Psoas muscle (tissue), 7 donors: ENCODE measurements at regions not wholly inside any gene's neighbourhood (a gene's known extent, or its start where the extent isn't known, plus 50 kb on each side); places are given as distances from the start of the nearest gene placed in this dataset.
"Not testable (repeated sequence)": the region's sequence is repeated elsewhere in the genome, so short reads cannot be mapped to it uniquely, and the experiment has no call there.

Experiments used
- ATAC-seq, 4 donors: fragments of 200-7000 bp; cut with Tn5 transposase; one replicate each; pipeline ENCODE4 v1.9.1; 2020; ENCODE audit warnings: moderate library complexity in 3 of 4, mild to moderate bottlenecking in 2 of 4
- DNase-seq, 2 donors: peaks; one replicate each; pipeline ENCODE4 v3.0.0-alpha.2; 2020
- H3K27ac ChIP-seq: fragments of 200-600 bp; one replicate; pipeline ENCODE4 v1.8.0; 2022
- H3K27me3 ChIP-seq, 3 donors: fragments of 200-600 bp in 1 of 3; one replicate each; pipeline versions ENCODE4 v1.6.1 to v1.8.0; 2013 to 2022; ENCODE audit warnings: low read length in 2 of 3, mild to moderate bottlenecking in 2 of 3, moderate library complexity in 1 of 3; ENCODE audit not compliant: insufficient read depth in 3 of 3
- H3K36me3 ChIP-seq, 2 donors: fragments of 200-600 bp in 1 of 2; one replicate each; pipeline versions ENCODE4 v1.6.1 to v1.8.0; 2013 to 2022; ENCODE audit warnings: low read depth in 1 of 2, mild to moderate bottlenecking in 1 of 2, moderate library complexity in 1 of 2; ENCODE audit not compliant: insufficient read depth in 1 of 2
- H3K4me1 ChIP-seq: fragments of 200-600 bp; one replicate; pipeline ENCODE4 v1.8.0; 2022
- H3K4me3 ChIP-seq: fragments of 200-600 bp; one replicate; pipeline ENCODE4 v1.8.0; 2022; ENCODE audit warnings: mild to moderate bottlenecking
- H3K9me3 ChIP-seq: fragments of 200-600 bp; one replicate; pipeline ENCODE4 v1.8.0; 2022
- CTCF ChIP-seq: fragments of 200-600 bp; IDR thresholded peaks from one replicate; pipeline ENCODE4 v1.8.0; 2022; ENCODE audit warnings: antibody characterized with exemption
- WGBS, 3 donors: extraction: QIAGEN DNeasy Blood & Tissue Kit; methylation state at CpG; one replicate each; pipeline versions ENCODE4 v1.1.6 to v1.1.7; 2013; 5-methylcytosine and 5-hydroxymethylcytosine counted together
- intact Hi-C, 2 donors: fragments of 100-400 bp; cut with DNase I; formaldehyde crosslinking; loops; one replicate each; pipeline versions ENCODE4 v1.11.0 to v1.14.2; 2022
- donor health status: healthy with polysubstance abuse.
- donor health status: DM: no; HTN: no; CAD: no; lungs with moderate emphysema.
- donor health status: Bipolar disorder and iron deficiency.
- donor health status: healthy.
- donor health status: DM: yes; HTN: yes; CAD: no.
- donor health status: DM: no; HTN: no; CAD: no.
- donor health status: DM: yes; HTN: yes; CAD: no.

- H3K4me3 ChIP-seq = no peak overlapping the region
- ATAC-seq = no peak
- WGBS, 3 donors = 65 to 66% (median 65%) methylated on average over 5 of the region's 5 CpGs
These were observed 215.6 kb upstream of the USP15 start for GRCh38 chr12:62044450-62045135.

GRCh38 chr12:62045211-62045610, 215.0 kb upstream of the USP15 start:
- TF ChIP-seq CTCF = no peak
- WGBS, 3 donors = 37 to 51% (median 44%) methylated on average over 2 of the region's 2 CpGs
- intact Hi-C loops = no loop called here
- ATAC-seq = no peak
- Histone ChIP-seq H3K27me3 (no peaks in the 10 kb centered on the region), H3K4me3 (no peak overlapping the region), H3K4me1 (no peaks in the 10 kb centered on the region), H3K9me3 (no peaks in the 10 kb centered on the region), H3K36me3 (no peaks in the 10 kb centered on the region), H3K27ac (no peak overlapping the region)
- no peak for DNase-seq

More at GRCh38 chr12:62044450-62045135, 215.6 kb upstream of the USP15 start:
- intact Hi-C loops = no loop called here
- DNase-seq = no peak
- no peaks in the 10 kb centered on the region for H3K27me3 ChIP-seq
- H3K36me3 ChIP-seq = no peaks in the 10 kb centered on the region
- TF ChIP-seq CTCF = no peak
- no peaks in the 10 kb centered on the region for H3K4me1 ChIP-seq
- H3K27ac ChIP-seq = no peak overlapping the region
- no peaks in the 10 kb centered on the region for H3K9me3 ChIP-seq

- intact Hi-C loops = no loop called here
- TF ChIP-seq CTCF = no peak
- Histone ChIP-seq H3K27ac (no peak overlapping the region), H3K4me1 (no peaks in the 10 kb centered on the region), H3K4me3 (no peak overlapping the region), H3K36me3 (no peaks in the 10 kb centered on the region), H3K27me3 (no peaks in the 10 kb centered on the region), H3K9me3 (no peaks in the 10 kb centered on the region)
- WGBS, 3 donors = 91 to 98% (median 97%) methylated on average over 2 of the region's 2 CpGs
- ATAC-seq = no peak
- DNase-seq = no peak
These were observed 209.4 kb upstream of the USP15 start for GRCh38 chr12:62050785-62051184.

GRCh38 chr12:62069976-62070375, 190.2 kb upstream of the USP15 start:
- TF ChIP-seq CTCF = no peak
- Histone ChIP-seq H3K36me3 (no peaks in the 10 kb centered on the region), H3K27me3 (no peaks in the 10 kb centered on the region), H3K27ac (no peak overlapping the region), H3K9me3 (no peaks in the 10 kb centered on the region), H3K4me1 (no peaks in the 10 kb centered on the region), H3K4me3 (no peak overlapping the region)
- intact Hi-C loops = no loop called here
- ATAC-seq = no peak
- no peak for DNase-seq

- H3K27me3 ChIP-seq, ATAC-seq, H3K4me3 ChIP-seq, intact Hi-C loops, H3K36me3 ChIP-seq, DNase-seq, H3K27ac ChIP-seq, H3K4me1 ChIP-seq, H3K9me3 ChIP-seq: not testable (repeated sequence)
These were observed 187.0 kb upstream of the USP15 start for GRCh38 chr12:62073236-62073635.
